GM21529 (cell line): ENCODE measurements at regions not wholly inside any gene's neighbourhood (a gene's known extent, or its start where the extent isn't known, plus 50 kb on each side); places are given as distances from the start of the nearest gene placed in this dataset.

Experiments used
- ATAC-seq: cut with Tn5 transposase; IDR thresholded peaks from one replicate; pipeline ENCODE4 v1.9.1; 2021; ENCODE audit not compliant: unreplicated experiment

- ATAC-seq = no peak
Observed at GRCh38 chr2:234438305-234438977, 58.4 kb downstream of the ARL4C start.

GRCh38 chr2:234437642-234438304 lies 59.1 kb downstream of the ARL4C start:
- no peak for ATAC-seq

GRCh38 chr2:234436482-234436837 lies 60.4 kb downstream of the ARL4C start:
- no peak for ATAC-seq

- ATAC-seq = no peak
Observed at GRCh38 chr2:234435836-234436481, 60.9 kb downstream of the ARL4C start.

- ATAC-seq = no peak
Observed at GRCh38 chr2:234433201-234433600, 63.7 kb downstream of the ARL4C start.

- no peak for ATAC-seq
Observed at GRCh38 chr2:234430871-234431270, 66.0 kb downstream of the ARL4C start.

GRCh38 chr2:234429265-234429664 lies 67.6 kb downstream of the ARL4C start:
- ATAC-seq = no peak

- ATAC-seq = peak; percentile 6
Observed at GRCh38 chr2:234427081-234428061, 69.5 kb downstream of the ARL4C start.

GRCh38 chr2:234426616-234427015 lies 70.3 kb downstream of the ARL4C start:
- ATAC-seq = peak; percentile 35

GRCh38 chr2:234425639-234426603 lies 71.0 kb downstream of the ARL4C start:
- peak; percentile 73 for ATAC-seq

- ATAC-seq = no peak
Observed at GRCh38 chr2:234423884-234424283, 73.0 kb downstream of the ARL4C start.

- ATAC-seq = no peak
Observed at GRCh38 chr2:234422981-234423431, 73.9 kb downstream of the ARL4C start.

- no peak for ATAC-seq
Observed at GRCh38 chr2:234422273-234422732, 74.6 kb downstream of the ARL4C start.

GRCh38 chr2:234420408-234420807 lies 76.5 kb downstream of the ARL4C start:
- ATAC-seq = no peak

GRCh38 chr2:234419726-234420125 lies 77.2 kb downstream of the ARL4C start:
- ATAC-seq = no peak

- no peak for ATAC-seq
Observed at GRCh38 chr2:234415706-234416105, 81.2 kb downstream of the ARL4C start.

- no peak for ATAC-seq
Observed at GRCh38 chr2:234414596-234414995, 82.3 kb downstream of the ARL4C start.

GRCh38 chr2:234412726-234413125 lies 84.2 kb downstream of the ARL4C start:
- ATAC-seq = no peak

GRCh38 chr2:234411793-234412192 lies 85.1 kb downstream of the ARL4C start:
- ATAC-seq = peak; percentile 96

- ATAC-seq = no peak
Observed at GRCh38 chr2:234410526-234410925, 86.4 kb downstream of the ARL4C start.
